Mesenchymal stem cell (in vitro differentiated cells and primary cell): ENCODE measurements at regions not wholly inside any gene's neighbourhood (a gene's known extent, or its start where the extent isn't known, plus 50 kb on each side); places are given as distances from the start of the nearest gene placed in this dataset.

ENCODE experiments used
- DNase-seq: peaks from one replicate; pipeline ENCODE4 v3.0.0-alpha.2; 2013
- H2AFZ ChIP-seq: one replicate; pipeline ENCODE4 v1.6.1; 2013; ENCODE audit warnings: low read depth, mild to moderate bottlenecking, control low read depth, inconsistent platforms, low read length, moderate library complexity
- H2AK5ac ChIP-seq: 2 replicates; pipeline ENCODE4 v1.6.1; 2013; ENCODE audit warnings: low read length, moderate library complexity, mild to moderate bottlenecking, inconsistent platforms; ENCODE audit not compliant: severe bottlenecking
- H2BK120ac ChIP-seq: one replicate; pipeline ENCODE4 v1.6.1; 2013; ENCODE audit warnings: low read depth, mild to moderate bottlenecking, inconsistent platforms, low read length, moderate library complexity
- H2BK12ac ChIP-seq, 2 experiments: one replicate each; pipeline ENCODE4 v1.6.1; 2013; ENCODE audit warnings: inconsistent platforms in 2 of 2, low read length in 2 of 2, mild to moderate bottlenecking in 2 of 2, moderate library complexity in 2 of 2, control low read depth in 1 of 2
- H2BK15ac ChIP-seq: one replicate; pipeline ENCODE4 v1.6.1; 2013; ENCODE audit warnings: mild to moderate bottlenecking, low read depth, inconsistent platforms; ENCODE audit not compliant: poor library complexity, severe bottlenecking
- H2BK5ac ChIP-seq: 2 replicates; pipeline ENCODE4 v1.6.1; 2013; ENCODE audit warnings: low read depth, mild to moderate bottlenecking, low read length, control low read depth, inconsistent platforms; ENCODE audit not compliant: poor library complexity, severe bottlenecking
- H3K14ac ChIP-seq, 2 experiments: one replicate each; pipeline ENCODE4 v1.6.1; 2013; ENCODE audit warnings: inconsistent platforms in 2 of 2, low read length in 2 of 2, control low read depth in 1 of 2, mild to moderate bottlenecking in 1 of 2, moderate library complexity in 1 of 2
- H3K18ac ChIP-seq, 2 experiments: one replicate each; pipeline ENCODE4 v1.6.1; 2013; ENCODE audit warnings: inconsistent platforms in 2 of 2, low read length in 2 of 2, control low read depth in 1 of 2, low read depth in 1 of 2, mild to moderate bottlenecking in 1 of 2
- H3K23ac ChIP-seq, 2 experiments: one replicate each; pipeline ENCODE4 v1.6.1; 2013; ENCODE audit warnings: inconsistent platforms in 2 of 2, low read length in 2 of 2, mild to moderate bottlenecking in 2 of 2, moderate library complexity in 2 of 2, control low read depth in 1 of 2
- H3K27ac ChIP-seq: 2 replicates; pipeline ENCODE4 v1.5.1; 2013; ENCODE audit warnings: mild to moderate bottlenecking, moderate library complexity, low read length, control low read depth, inconsistent platforms; ENCODE audit not compliant: poor library complexity, severe bottlenecking
- H3K27me3 ChIP-seq, 2 experiments: 2 replicates each; pipeline versions ENCODE4 v1.6.1 to v1.7.0; 2013; ENCODE audit warnings: low read length in 2 of 2, mild to moderate bottlenecking in 2 of 2, moderate library complexity in 2 of 2, control low read depth in 1 of 2, inconsistent platforms in 1 of 2; ENCODE audit not compliant: control insufficient read depth in 1 of 2, insufficient read depth in 1 of 2
- H3K36me3 ChIP-seq, 2 experiments: 2 replicates each; pipeline versions ENCODE4 v1.6.1 to v1.7.0; 2013; ENCODE audit warnings: low read length in 2 of 2, control low read depth in 1 of 2, inconsistent platforms in 1 of 2, low read depth in 1 of 2, mild to moderate bottlenecking in 1 of 2; ENCODE audit not compliant: insufficient read depth in 2 of 2, control insufficient read depth in 1 of 2
- H3K4ac ChIP-seq, 2 experiments: one replicate each; pipeline ENCODE4 v1.6.1; 2013; ENCODE audit warnings: inconsistent platforms in 2 of 2, low read length in 2 of 2, mild to moderate bottlenecking in 2 of 2, moderate library complexity in 2 of 2, control low read depth in 1 of 2, low read depth in 1 of 2
- H3K4me1 ChIP-seq: 2 replicates; pipeline ENCODE4 v1.6.1; 2013; ENCODE audit warnings: low read depth, low read length, control low read depth; ENCODE audit not compliant: control insufficient read depth, insufficient read depth
- H3K4me2 ChIP-seq: 2 replicates; pipeline ENCODE4 v1.6.1; 2013; ENCODE audit warnings: low read length, mild to moderate bottlenecking, inconsistent platforms; ENCODE audit not compliant: poor library complexity, severe bottlenecking
- H3K4me3 ChIP-seq, 2 experiments: 2 replicates each; pipeline versions ENCODE4 v1.5.1 to v1.7.0; 2013; ENCODE audit warnings: low read length in 2 of 2, mild to moderate bottlenecking in 2 of 2, control low read depth in 1 of 2, low read depth in 1 of 2; ENCODE audit not compliant: insufficient read depth in 1 of 2
- H3K79me1 ChIP-seq: replicated peaks from 2 replicates; pipeline ENCODE4 v1.6.1; 2013; ENCODE audit warnings: mild to moderate bottlenecking, control low read depth, low read length, inconsistent platforms; ENCODE audit not compliant: poor library complexity, severe bottlenecking
- H3K9ac ChIP-seq: 2 replicates; pipeline ENCODE4 v1.7.0; 2013; ENCODE audit warnings: mild to moderate bottlenecking, low read length, moderate library complexity
- H3K9me3 ChIP-seq: 2 replicates; pipeline ENCODE4 v1.7.0; 2013; ENCODE audit warnings: mild to moderate bottlenecking, low read length; ENCODE audit not compliant: control insufficient read depth
- H4K8ac ChIP-seq: one replicate; pipeline ENCODE4 v1.6.1; 2013; ENCODE audit warnings: inconsistent platforms, mild to moderate bottlenecking, low read length, moderate library complexity
- H4K91ac ChIP-seq: one replicate; pipeline ENCODE4 v1.6.1; 2013; ENCODE audit warnings: mild to moderate bottlenecking, low read length, inconsistent platforms
- WGBS: methylation state at CpG from one replicate; pipeline ENCODE4 v1.1.7; 2013; ENCODE audit warnings: mixed read lengths; 5-methylcytosine and 5-hydroxymethylcytosine counted together

- no peak overlapping the region for H3K14ac ChIP-seq
- H3K4ac ChIP-seq = no peak overlapping the region
- no peaks in the 10 kb centered on the region for H3K9me3 ChIP-seq
- no peak overlapping the region for H4K8ac ChIP-seq
- H2AFZ ChIP-seq = no peak overlapping the region
- no peak overlapping the region for H3K27ac ChIP-seq
- H3K9ac ChIP-seq = no peak overlapping the region
- peak overlapping the region; percentile 61 for H2AK5ac ChIP-seq
- H3K4me3 ChIP-seq = no peak overlapping the region
- no peaks in the 10 kb centered on the region for H3K79me1 ChIP-seq
- DNase-seq = no peak
- H2BK15ac ChIP-seq = no peak overlapping the region
- H3K23ac ChIP-seq = no peak overlapping the region
- peaks cover 0 to 24% of the 10 kb centered on the region in 2 experiments for H3K27me3 ChIP-seq
- H3K36me3 ChIP-seq = no peaks in the 10 kb centered on the region
- no peak overlapping the region for H2BK5ac ChIP-seq
- peaks cover 18% of the 10 kb centered on the region for H3K4me1 ChIP-seq
- 99% methylated on average over 5 of the region's 5 CpGs for WGBS
- H2BK12ac ChIP-seq = peak overlapping the region in 1 of 2 experiments; percentile 94
- H3K4me2 ChIP-seq = no peak overlapping the region
- peak overlapping the region in 1 of 2 experiments; percentile 31 for H3K18ac ChIP-seq
- H2BK120ac ChIP-seq = no peak overlapping the region
- H4K91ac ChIP-seq = no peak overlapping the region
These were observed 283.3 kb upstream of the ANKRD55 start for GRCh38 chr5:56516441-56516840.

- WGBS = 96% methylated on average over 2 of the region's 2 CpGs
- Histone ChIP-seq H3K36me3 (no peaks in the 10 kb centered on the region), H3K27me3 (peaks cover 0 to 24% of the 10 kb centered on the region in 2 experiments)
These were observed 282.9 kb upstream of the ANKRD55 start for GRCh38 chr5:56516035-56516434.

GRCh38 chr5:56515011-56515410 is 281.9 kb upstream of the ANKRD55 start:
- H2BK120ac ChIP-seq = no peak overlapping the region
- H3K14ac ChIP-seq = peak overlapping the region in 1 of 2 experiments; percentile 45
- peak overlapping the region; percentile 37 for H2BK15ac ChIP-seq
- H3K23ac ChIP-seq = no peak overlapping the region
- H3K4me2 ChIP-seq = no peak overlapping the region
- no peaks in the 10 kb centered on the region for H3K36me3 ChIP-seq
- peaks cover 0 to 21% of the 10 kb centered on the region in 2 experiments for H3K27me3 ChIP-seq
- H3K18ac ChIP-seq = peak overlapping the region in 1 of 2 experiments; percentile 55
- H4K8ac ChIP-seq = peak overlapping the region; percentile 59
- H2BK5ac ChIP-seq = no peak overlapping the region
- H3K4me1 ChIP-seq = peaks cover 14% of the 10 kb centered on the region
- H3K9ac ChIP-seq = no peak overlapping the region
- H2AFZ ChIP-seq = no peak overlapping the region
- DNase-seq = no peak
- peak overlapping the region; percentile 17 to 29 for H3K4ac ChIP-seq
- no peak overlapping the region for H3K4me3 ChIP-seq
- WGBS = 54% methylated on average over 8 of the region's 8 CpGs
- H4K91ac ChIP-seq = no peak overlapping the region
- H2AK5ac ChIP-seq = peak overlapping the region; percentile 89
- no peaks in the 10 kb centered on the region for H3K79me1 ChIP-seq
- H3K27ac ChIP-seq = no peak overlapping the region
- H2BK12ac ChIP-seq = peak overlapping the region in 1 of 2 experiments; percentile 54
- H3K9me3 ChIP-seq = no peaks in the 10 kb centered on the region

More at GRCh38 chr5:56516035-56516434, 282.9 kb upstream of the ANKRD55 start:
- DNase-seq = no peak
- Histone ChIP-seq H2AFZ (no peak overlapping the region), H2BK15ac (no peak overlapping the region), H3K18ac (no peak overlapping the region), H3K9ac (no peak overlapping the region), H2BK12ac (no peak overlapping the region), H2AK5ac (no peak overlapping the region), H3K23ac (no peak overlapping the region), H3K4ac (no peak overlapping the region), H3K9me3 (no peaks in the 10 kb centered on the region), H3K27ac (no peak overlapping the region), H3K79me1 (no peaks in the 10 kb centered on the region), H3K14ac (no peak overlapping the region), H3K4me1 (peaks cover 18% of the 10 kb centered on the region), H2BK120ac (no peak overlapping the region), H3K4me2 (no peak overlapping the region), H4K91ac (no peak overlapping the region), H4K8ac (no peak overlapping the region), H3K4me3 (no peak overlapping the region), H2BK5ac (no peak overlapping the region)

- Histone ChIP-seq H3K4me2 (no peak overlapping the region), H2BK12ac (peak overlapping the region; percentile 18 to 38), H3K9ac (no peak overlapping the region), H3K79me1 (no peaks in the 10 kb centered on the region), H2AFZ (no peak overlapping the region), H2BK15ac (peak overlapping the region; percentile 34), H3K14ac (peak overlapping the region in 1 of 2 experiments; percentile 29), H2BK120ac (no peak overlapping the region), H2AK5ac (peak overlapping the region; percentile 37), H3K27me3 (peaks cover 0 to 16% of the 10 kb centered on the region in 2 experiments), H2BK5ac (no peak overlapping the region), H4K8ac (peak overlapping the region; percentile 20), H3K4me1 (peaks cover 14% of the 10 kb centered on the region), H3K23ac (peak overlapping the region in 1 of 2 experiments; percentile 25), H3K27ac (peak overlapping the region; percentile 22), H4K91ac (peak overlapping the region; percentile 28), H3K9me3 (no peaks in the 10 kb centered on the region), H3K4me3 (no peak overlapping the region), H3K4ac (no peak overlapping the region), H3K36me3 (no peaks in the 10 kb centered on the region), H3K18ac (peak overlapping the region in 1 of 2 experiments; percentile 79)
- no peak for DNase-seq
- WGBS = 54% methylated on average over 3 of the region's 4 CpGs
These were observed 281.1 kb upstream of the ANKRD55 start for GRCh38 chr5:56514245-56514644.
